NCI-H187 (cell line): ENCODE measurements at regions not wholly inside any gene's neighbourhood (a gene's known extent, or its start where the extent isn't known, plus 50 kb on each side); places are given as distances from the start of the nearest gene placed in this dataset.

Experiments
- DNase-seq, 2 experiments: peaks; one replicate each; lab custom pipeline; 2025; lab: John Stamatoyannopoulos, UW

DNA sequence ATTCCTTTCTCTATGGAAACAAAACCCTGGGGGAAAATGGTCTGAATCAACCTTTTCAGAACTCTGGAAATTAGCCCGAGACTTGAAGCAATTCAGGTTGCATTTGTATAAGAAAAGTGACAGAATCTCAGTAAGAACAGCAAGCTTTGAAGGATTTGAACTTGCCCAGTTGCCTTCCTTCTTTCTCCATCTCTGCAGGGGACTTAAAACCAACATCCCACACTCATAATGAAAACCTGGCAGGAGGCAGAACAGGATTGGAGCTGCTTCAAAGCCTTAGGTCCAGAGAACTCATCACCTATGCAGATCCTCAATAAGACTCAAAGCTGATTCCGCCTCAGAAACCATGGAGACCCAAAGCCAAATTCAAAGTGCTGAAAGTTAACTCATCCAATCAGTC lies 790.5 kb upstream of the ID2 start:
- no peak for DNase-seq

GRCh38 chr2:7895289-7895688 lies 786.6 kb upstream of the ID2 start:
- DNase-seq, result no peak

DNA sequence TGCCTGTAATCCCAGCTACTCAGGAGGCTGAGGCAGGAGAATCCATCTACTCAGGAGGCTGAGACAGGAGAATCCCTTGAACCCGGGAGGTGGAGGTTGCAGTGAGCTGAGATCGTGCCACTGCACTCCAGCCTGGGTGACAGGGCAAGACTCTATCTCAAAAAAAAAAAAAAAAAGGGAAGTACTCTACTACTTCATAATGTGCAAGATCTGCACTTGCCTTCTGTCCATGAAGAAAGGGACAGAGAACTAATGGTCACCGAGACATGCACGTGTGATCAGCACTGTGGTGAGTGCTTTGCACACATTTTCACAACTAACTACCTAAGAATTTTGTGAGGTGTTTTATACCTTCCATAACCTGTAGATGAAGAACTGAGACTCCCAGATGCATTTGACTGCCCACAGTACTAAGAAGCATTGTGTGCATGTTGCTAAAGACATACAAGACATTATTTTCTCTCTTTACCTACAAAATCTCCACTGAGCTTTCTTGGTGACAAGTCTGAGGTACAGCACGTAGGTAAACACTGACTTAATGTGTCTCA lies 784.8 kb upstream of the ID2 start:
- DNase-seq, result no peak

- no peak for DNase-seq
Measured at GRCh38 chr2:7899241-7899640, 782.6 kb upstream of the ID2 start.

DNA sequence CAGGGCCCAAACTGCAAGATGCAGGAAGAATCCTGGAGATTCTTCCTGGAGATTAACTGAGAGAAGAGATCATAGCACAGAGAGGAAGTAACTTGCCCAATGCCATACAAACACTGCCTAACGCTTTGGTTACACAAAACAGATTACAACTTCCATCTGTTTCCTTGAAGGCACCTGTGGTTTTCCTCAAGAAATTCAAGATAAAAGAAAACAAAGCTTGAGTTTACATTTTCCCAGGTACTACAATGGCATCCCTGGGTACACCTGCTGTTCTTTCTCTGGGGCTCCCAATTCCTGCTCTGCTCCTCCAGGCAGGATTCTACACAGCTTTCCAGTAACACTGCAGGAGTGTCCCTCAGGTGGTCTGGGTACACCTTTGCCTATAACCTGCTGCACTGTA lies 781.9 kb upstream of the ID2 start:
- no peak for DNase-seq

DNA sequence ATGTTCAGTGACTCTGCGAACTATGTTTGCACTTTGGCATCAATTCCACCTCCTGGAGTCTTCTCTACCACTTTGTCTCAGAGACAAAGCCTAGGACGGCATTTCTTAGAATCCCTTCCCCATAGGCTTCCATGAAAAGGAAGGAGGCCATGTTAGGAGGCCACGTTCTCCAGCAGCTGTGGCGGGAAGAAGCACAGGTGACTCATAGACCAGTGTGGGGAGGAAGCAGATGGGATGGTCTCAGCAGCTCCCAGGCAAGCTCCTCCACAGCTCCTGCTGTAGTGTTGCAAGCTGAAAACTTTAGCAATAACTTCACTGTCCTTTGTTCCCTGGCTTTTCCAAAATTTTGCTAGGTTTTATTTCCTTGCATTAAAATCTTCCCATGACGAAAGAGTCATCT lies 781.3 kb upstream of the ID2 start:
- no peak for DNase-seq

GRCh38 chr2:7902251-7902765 lies 779.5 kb upstream of the ID2 start:
- DNase-seq, result no peak

DNA sequence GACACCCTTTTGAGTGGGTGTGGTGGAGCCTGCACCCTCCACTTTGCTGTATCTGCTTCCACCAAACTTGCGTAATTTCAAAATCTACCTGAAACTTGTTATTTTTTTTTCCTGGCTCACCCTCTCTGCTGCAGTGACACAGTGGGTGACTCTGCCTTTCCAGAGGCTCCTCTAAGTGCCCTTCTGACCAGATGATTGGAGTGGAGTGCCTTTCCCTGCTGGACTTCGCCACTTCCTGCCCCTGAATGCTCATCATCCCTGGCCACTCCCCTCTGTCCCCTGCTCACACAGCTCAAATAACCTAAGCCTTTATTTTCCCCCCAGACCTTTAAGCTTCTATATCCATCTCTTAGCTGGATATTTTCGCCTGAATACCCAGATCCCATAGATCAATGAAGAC lies 777.5 kb upstream of the ID2 start:
- no peak for DNase-seq

DNA sequence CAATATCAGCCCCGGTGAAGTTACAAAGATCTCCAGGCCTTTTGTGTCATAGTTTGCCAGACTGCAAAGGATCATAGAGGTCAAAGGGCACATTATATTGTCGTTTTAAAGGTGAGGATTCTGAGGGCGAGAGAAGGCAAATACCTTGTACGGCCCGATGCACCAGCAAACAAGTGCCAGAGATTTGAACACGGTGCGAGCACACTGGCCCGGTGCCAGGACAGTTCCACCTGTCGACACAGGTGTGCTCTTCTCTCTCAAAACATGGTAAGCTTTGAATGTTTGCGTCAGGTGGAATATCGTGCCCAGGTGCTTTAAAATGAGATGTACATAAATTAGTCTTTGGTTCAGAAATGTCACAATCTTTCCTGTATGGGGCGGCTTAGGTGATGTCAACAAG lies 776.1 kb upstream of the ID2 start:
- peak; percentile 84 to 93 for DNase-seq

GRCh38 chr2:7906431-7906830 lies 775.4 kb upstream of the ID2 start:
- no peak for DNase-seq

DNA sequence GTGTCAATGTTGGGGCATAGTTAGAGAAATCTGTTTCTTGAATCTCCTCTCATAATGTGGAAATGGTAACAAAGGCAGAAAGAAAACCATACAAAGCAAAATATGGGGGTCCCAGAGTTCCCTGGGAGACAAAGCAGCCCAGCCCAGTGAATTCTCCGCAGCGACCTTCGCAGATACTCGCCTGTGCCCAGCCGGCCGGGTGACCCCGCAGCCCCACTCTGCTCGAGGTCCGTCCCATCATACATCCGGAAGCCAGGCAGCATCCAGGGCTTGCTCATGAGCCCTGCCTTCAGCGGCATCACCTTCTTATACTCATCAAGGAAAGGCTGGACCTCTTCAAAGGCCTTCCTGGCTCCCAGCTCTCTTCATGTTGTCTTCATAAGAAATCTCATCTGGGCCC lies 774.8 kb upstream of the ID2 start:
- no peak for DNase-seq

DNA sequence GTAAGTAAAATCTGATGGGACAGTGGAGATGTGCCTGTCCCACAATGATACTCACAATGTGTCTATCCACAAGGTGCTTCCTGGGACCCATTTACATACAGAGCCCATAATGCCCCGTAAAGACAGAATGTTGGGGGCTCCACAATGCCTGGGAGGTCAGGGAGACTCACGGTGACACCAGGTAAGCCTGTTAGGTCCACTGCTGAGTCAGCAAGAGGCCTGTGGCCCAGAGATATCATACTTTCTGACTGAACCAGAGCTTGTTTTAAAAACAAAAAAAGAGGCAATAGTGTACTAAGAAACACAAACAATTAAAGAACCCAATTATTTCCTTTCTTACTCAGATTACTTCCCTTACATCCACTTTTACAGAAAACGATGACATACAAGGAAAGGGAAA lies 771.1 kb upstream of the ID2 start:
- DNase-seq, result no peak

- no peak for DNase-seq
Measured at GRCh38 chr2:7911196-7911595, 770.7 kb upstream of the ID2 start.

GRCh38 chr2:7913974-7914373 lies 767.9 kb upstream of the ID2 start:
- DNase-seq, result no peak

- DNase-seq, result no peak
Measured at GRCh38 chr2:7915302-7916091, 766.4 kb upstream of the ID2 start.

GRCh38 chr2:7916670-7917069 lies 765.2 kb upstream of the ID2 start:
- no peak for DNase-seq

GRCh38 chr2:7919510-7919909 lies 762.3 kb upstream of the ID2 start:
- DNase-seq, result no peak

GRCh38 chr2:7924023-7924762 lies 757.7 kb upstream of the ID2 start:
- DNase-seq, result no peak

DNA sequence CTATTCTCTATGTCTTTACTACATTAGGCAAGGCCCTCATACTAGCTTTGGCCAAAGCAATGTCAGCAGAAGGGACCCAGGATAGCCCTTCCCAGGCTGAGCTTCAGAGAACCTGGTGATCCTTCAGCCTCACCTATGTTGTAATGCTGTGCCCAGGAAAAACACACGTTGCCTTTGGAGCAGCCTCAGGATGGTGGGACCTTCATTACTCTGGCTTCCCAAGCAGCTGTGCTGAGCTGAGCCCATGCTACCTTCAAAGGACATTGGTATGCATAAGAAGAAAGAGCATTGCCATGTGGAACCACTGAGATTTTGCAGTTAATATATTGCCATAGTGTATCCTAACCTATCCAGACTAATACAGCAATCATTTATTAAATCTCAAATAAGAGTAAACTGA lies 756.4 kb upstream of the ID2 start:
- DNase-seq, result no peak

DNA sequence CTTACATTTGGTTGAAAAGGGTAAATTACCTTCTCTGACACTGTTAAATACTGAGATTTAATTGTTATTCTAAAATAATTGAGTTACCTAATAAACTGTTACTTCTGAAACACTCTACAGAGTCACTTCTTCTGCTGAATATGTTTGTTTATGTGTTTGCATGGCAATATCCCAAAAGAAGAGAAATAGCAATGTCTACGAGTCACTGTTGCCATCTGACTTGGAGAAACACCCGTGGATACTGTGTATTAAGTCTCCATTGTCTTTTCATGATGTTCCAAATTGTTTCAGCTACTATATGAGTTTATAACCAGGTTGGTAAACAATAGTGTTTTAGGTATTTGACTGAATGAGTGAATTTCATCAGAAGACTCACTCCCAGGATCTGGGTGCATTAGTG lies 754.2 kb upstream of the ID2 start:
- DNase-seq, result no peak

DNA sequence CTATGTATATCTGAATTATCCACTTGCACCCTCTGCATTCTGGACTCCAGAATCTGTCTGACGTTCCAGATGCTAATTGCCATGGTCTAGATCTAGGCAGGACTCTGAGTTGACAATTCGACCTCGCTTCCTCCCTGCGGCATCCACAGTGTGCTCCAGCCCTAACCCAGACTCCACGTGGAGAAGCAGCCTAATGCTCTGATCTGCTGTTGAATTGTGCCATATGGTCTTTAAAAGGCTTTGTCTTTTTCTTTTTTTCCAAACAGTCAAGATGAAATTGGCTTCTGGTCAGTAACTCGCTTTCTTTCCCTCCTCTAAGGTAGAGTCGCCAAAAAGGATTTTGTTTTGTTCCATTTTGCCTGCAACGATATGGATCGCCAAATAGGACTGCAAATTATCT lies 752.6 kb upstream of the ID2 start:
- DNase-seq, result no peak

DNA sequence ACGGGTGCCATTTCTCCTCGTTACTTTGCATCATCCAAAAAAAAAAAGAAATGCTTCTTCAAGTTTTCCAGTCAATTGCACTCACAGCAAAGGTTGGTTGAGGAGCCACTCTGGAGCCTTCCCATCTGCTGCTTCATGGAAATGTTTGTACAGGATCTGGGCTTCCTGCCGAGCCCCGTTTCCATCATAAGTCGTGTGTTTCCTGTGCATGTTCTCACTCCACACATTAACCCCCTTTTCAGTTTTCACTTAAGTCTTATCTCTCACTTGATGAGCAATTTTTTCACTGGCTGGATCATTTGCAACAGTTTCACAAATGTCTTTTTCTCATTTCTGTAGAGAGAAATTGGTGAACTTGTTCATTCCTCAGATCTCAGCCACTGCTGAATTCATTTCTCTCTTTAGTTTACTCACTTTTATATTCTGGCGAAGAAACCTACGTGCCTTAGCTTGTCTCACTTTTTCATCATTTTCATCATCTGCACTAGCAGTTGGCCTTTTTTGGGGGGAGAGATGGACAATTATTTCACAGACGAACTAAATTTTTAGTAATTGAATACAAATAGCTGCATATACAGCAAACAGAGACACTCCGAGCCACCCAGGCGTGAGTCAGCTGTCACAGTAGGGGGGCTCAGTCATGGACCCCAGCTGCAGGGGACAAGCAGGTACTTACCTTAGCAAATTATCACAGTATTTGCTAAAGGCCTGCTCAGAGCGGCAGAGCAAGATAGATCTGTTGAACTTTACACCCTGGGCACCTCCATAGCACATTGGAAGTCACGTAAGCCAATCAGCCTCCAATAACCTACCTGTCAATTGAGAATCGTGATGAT lies 750.8 kb upstream of the ID2 start:
- no peak for DNase-seq
